ENCODE measurements at regions not wholly inside any gene's neighbourhood (a gene's known extent, or its start where the extent isn't known, plus 50 kb on each side); places are given as distances from the start of the nearest gene placed in this dataset.

- DNase-seq: no peak
Measured at GRCh38 chr10:10915215-10915614, 102.5 kb upstream of the CELF2 start.

GRCh38 chr10:10917031-10917430 lies 100.6 kb upstream of the CELF2 start:
- no peak for DNase-seq

GRCh38 chr10:10919976-10920375 lies 97.7 kb upstream of the CELF2 start:
- DNase-seq: no peak

DNA sequence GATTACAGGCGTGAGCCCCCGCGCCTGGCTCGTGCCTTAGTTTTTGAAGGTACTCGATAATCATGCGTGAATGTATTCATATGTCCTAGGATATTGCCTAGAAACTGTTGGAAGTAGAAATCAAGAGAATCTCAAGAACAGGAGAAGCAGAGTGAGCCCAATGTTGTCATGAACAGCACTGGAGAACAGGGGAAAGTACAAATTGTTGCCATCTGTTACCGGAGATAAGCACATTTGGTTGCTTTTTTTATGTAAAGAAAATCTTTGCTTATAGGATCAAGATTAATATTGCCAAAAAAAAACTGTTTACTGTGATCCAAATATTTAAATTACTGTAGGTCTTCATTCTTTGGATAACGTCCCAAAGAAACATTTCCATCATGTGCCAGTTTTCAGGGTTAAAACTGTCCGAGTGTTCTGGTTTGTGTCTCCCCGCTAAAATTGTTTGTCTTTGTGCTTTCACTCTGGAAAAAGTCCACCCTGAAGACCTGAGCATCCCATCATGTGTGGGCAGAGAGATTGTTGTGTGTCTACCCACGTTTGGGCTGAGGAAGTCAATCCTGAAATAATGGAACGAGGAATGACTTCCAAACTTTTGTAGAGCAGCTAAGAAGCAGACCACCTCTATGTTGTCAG lies 95.7 kb upstream of the CELF2 start:
- DNase-seq: no peak

GRCh38 chr10:10923029-10923651 lies 94.5 kb upstream of the CELF2 start:
- DNase-seq: no peak

DNA sequence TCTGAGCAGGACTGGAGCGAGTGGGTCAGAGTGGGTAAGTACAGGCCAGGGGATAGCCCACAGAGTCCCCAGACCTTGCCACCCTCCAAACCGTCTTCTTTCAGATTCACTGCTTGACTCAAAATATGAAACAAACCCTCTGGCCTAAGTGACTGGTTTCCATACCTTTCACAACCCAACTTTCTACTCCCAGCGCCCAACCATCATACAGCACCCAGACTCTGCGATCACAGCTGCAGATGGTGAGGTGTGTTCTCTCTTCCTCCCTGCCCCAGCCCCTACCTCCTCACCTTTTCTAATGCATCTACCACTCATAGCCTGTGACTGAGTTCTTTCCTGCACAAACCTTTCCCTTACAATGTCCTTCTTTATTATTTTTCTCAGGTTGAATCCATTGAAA lies 92.0 kb upstream of the CELF2 start:
- no peak for DNase-seq

- no peak for DNase-seq
Measured at GRCh38 chr10:10927608-10928007, 90.1 kb upstream of the CELF2 start.

DNA sequence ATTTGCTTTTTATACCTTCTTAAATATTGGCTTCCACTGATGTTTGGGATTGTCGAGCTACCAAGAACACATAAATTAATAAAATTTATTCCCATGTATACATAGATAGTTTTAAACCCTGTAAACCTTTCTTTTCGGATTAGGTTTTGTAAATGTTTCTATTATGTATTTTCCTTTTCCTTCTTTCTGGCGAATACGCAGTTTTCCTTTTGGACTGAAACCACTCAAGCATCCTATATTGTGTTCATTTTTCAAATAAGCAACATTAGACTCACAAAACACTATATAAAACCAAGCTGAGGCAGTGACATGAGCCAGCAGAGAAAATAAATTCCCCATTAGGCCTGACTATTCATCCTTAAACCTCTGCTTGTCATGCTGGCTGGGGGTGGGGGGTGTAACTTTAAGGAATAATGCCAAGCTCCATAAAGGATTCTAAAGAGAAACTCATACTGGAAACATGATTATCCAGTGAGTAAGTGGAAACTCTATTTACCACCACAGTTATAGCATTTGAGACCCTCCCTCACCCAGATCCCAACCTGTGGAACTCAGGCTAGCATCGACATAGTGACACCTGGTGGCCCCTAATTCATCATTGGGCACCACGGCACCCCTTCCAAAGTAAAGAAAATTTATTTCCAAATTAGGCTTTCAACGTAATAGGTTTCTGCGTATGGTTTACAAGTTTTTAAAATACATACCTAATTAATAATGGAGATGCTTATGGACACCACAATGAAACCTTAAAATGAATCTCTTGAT lies 86.5 kb upstream of the CELF2 start:
- no peak for DNase-seq

DNA sequence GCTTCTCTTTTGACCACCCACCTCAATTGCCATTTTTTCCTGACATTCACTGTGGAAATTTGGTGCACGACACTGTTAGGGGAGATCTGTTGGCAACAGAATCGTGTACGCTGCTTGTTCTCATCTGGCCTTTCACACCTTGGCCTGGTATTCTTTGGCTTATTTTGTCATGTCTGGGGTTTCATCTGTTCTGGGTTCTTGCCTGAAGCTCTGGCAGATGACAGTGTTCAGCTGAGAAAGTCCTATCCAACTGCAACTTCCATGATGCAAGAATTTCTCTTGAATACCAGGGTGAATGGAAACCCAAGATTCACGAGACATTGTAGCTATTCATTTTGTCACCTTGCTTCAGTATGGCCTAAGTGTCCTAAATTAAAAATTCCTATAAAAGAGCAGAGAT lies 82.6 kb upstream of the CELF2 start:
- no peak for DNase-seq

DNA sequence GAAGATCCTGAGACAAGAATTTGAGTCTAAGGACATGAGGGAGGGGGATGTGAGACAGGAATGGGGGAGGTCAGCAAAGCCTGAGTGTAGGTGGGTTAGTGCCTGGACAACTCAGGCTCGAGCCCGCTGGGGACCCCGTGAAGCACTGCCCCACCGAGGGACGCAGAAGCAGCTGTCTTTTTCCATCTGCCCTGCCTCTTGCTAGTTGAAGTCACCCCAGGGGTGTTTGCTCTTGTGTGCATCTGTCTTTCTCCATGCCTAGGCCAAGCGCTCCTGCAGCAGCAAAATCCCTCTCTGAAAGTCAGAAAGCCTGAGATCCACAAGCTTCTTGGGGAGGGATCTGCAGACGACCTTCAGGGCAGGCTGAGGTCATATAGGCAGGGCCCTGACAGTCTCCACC lies 79.0 kb upstream of the CELF2 start:
- no peak for DNase-seq

- no peak for DNase-seq
Measured at GRCh38 chr10:10941127-10941730, 76.4 kb upstream of the CELF2 start.

DNA sequence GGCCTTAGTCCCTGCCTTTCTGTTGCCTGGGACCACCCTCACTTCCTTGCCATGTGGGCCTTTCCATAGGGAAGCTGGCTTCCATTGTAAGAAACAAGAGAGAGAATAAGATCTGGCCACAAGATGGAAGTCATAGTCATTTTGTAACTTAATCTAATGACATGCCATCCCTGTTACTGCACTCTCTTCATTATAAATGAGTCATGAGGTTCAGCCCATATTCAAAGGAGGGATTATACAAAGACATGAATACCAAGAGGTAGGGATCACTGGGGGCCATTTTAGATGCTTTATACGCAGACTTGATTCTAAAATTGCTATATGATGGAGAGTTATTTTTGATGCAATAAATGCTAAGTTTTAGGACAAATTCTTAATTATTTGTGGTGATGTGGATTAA lies 75.2 kb upstream of the CELF2 start:
- DNase-seq: no peak

DNA sequence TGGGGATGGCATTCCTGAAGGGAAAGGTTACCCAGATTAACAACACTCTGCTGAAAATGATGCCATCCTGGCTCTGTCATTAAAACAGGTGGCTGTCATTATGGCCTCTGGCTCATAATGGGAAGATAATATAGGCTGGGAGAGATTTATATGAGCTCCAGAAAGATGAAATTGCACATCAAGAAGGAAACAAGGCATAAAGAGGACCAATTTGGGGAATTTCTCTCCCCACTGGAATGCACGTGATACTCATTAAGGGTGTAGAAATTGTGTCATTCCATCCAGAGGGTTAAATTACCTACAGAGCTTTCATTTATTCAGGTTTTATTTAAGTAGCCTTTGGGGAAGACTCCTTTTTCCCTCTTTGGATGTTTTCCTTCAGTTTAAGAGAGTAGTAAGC lies 71.6 kb upstream of the CELF2 start:
- DNase-seq: no peak

GRCh38 chr10:10946801-10947200 lies 70.9 kb upstream of the CELF2 start:
- no peak for DNase-seq

DNA sequence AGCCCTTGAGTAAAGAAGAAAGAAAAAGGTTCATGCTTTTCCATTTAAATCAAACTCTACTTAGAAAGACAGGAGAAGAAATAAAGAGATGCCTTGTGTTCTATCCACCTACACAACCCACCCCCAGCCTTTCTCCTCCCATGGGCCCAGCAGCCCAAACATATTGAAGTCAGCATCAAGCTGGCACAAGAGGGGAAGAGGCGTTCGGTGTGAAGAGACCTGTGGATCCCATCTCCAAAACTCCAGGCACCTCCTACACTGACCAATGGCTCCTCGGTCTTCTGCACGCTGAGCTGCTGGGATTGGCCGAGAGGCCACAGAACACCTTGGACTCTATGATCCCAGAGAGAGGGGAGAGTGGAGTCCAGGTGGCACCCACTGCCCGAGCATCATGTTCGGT lies 66.0 kb upstream of the CELF2 start:
- DNase-seq: no peak

- no peak for DNase-seq
Measured at GRCh38 chr10:10952800-10953199, 64.9 kb upstream of the CELF2 start.

- DNase-seq: no peak
Measured at GRCh38 chr10:10956681-10957542, 60.8 kb upstream of the CELF2 start.

- DNase-seq: no peak
Measured at GRCh38 chr10:10958041-10958440, 59.6 kb upstream of the CELF2 start.

- no peak for DNase-seq
Measured at GRCh38 chr10:10959666-10960065, 58.0 kb upstream of the CELF2 start.

GRCh38 chr10:10960534-10960933 lies 57.1 kb upstream of the CELF2 start:
- no peak for DNase-seq

DNA sequence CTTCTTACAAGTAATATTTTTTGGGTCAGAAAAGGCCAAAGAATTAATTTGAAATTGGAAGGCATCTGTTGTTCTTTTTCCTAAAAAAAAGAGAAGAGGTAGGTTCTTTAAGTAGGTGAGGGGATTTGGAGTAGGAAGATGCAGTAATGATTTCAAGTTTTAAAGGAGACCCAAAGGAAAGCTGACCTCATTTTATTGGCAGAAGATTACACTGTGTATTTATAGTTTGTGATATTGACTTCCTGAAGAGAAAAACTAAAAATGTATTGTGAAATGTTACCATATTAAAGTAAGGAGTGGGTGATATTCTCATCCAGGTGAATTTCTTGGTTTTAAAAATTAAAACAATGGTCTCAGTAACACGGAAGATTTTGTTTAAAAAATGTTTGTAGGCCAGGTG lies 56.6 kb upstream of the CELF2 start:
- no peak for DNase-seq

- no peak for DNase-seq
Measured at GRCh38 chr10:10967029-10967428, 50.6 kb upstream of the CELF2 start.

All from COR-L47 (cell line).